WTC11 (cell line): ENCODE measurements at regions not wholly inside any gene's neighbourhood (a gene's known extent, or its start where the extent isn't known, plus 50 kb on each side); places are given as distances from the start of the nearest gene placed in this dataset.

Source experiments
- ATAC-seq: fragments of 200-7000 bp; cut with Tn5 transposase; 2 replicates; pipeline ENCODE4 v1.10.0; 2021; ENCODE audit warnings: mild to moderate bottlenecking, moderate library complexity
- CTCF ChIA-PET: fragments of 300-600 bp; sonication (Branson Sonifier 250); formaldehyde crosslinking; loops from one replicate; lab custom pipeline; 2021; ENCODE audit warnings: antibody characterized with exemption; lab: Charles Lee
- POLR2A ChIA-PET: fragments of 350-600 bp; sonication (Branson Sonifier 250); formaldehyde crosslinking; loops from one replicate; lab custom pipeline; 2021; ENCODE audit warnings: antibody characterized with exemption; lab: Charles Lee
- DNase-seq: peaks from one replicate; pipeline ENCODE4 v3.0.0; 2021; ENCODE audit warnings: low spot score
- H3K27ac Mint-ChIP-seq: 2 replicates; pipeline ENCODE4 v1.8.0; 2021; ENCODE audit warnings: mixed read lengths
- H3K27me3 Mint-ChIP-seq: 2 replicates; pipeline ENCODE4 v1.8.0; 2021; ENCODE audit warnings: low read depth, mild to moderate bottlenecking, moderate library complexity, mixed read lengths
- H3K36me3 Mint-ChIP-seq: 2 replicates; pipeline ENCODE4 v1.8.0; 2021; ENCODE audit warnings: mixed read lengths
- H3K4me1 Mint-ChIP-seq: 2 replicates; pipeline ENCODE4 v1.8.0; 2022; ENCODE audit warnings: mixed read lengths
- H3K4me3 Mint-ChIP-seq: 2 replicates; pipeline ENCODE4 v1.8.0; 2021; ENCODE audit warnings: mild to moderate bottlenecking, moderate library complexity, mixed read lengths
- H3K9me3 Mint-ChIP-seq: 2 replicates; pipeline ENCODE4 v1.8.0; 2021; ENCODE audit warnings: mixed read lengths
- AFF4 ChIP-seq: sonication (generic); formaldehyde crosslinking; IDR thresholded peaks from 2 replicates; pipeline ENCODE4 v1.8.1; 2023; ENCODE audit warnings: mild to moderate bottlenecking, missing genetic modification reagents, borderline replicate concordance
- CTCF ChIP-seq: fragments of 200-600 bp; IDR thresholded peaks from 2 replicates; pipeline ENCODE4 v1.8.0; 2022; ENCODE audit warnings: antibody characterized with exemption
- FOXP4 ChIP-seq: sonication (generic); formaldehyde crosslinking; IDR thresholded peaks from 2 replicates; pipeline ENCODE4 v1.8.0; 2022; ENCODE audit warnings: mild to moderate bottlenecking, missing genetic modification reagents
- GTF2I ChIP-seq: fragments of 250-450 bp; sonication (Bioruptor Pico); conservative IDR thresholded peaks from 2 replicates; pipeline ENCODE4 v1.4.0; 2021; ENCODE audit warnings: mild to moderate bottlenecking
- NFYB ChIP-seq: sonication (generic); formaldehyde crosslinking; conservative IDR thresholded peaks from 2 replicates; pipeline ENCODE4 v1.8.0; 2022; ENCODE audit warnings: low read depth, missing genetic modification reagents
- NR1H2 ChIP-seq: sonication (generic); formaldehyde crosslinking; IDR thresholded peaks from 2 replicates; pipeline ENCODE4 v1.9.0; 2021; ENCODE audit warnings: mild to moderate bottlenecking, moderate library complexity, missing genetic modification reagents
- PRDM15 ChIP-seq: sonication (generic); formaldehyde crosslinking; IDR thresholded peaks from 2 replicates; pipeline ENCODE4 v1.8.0; 2022; ENCODE audit warnings: missing genetic modification reagents

- peaks cover 16% of the 10 kb centered on the region for H3K4me1 Mint-ChIP-seq
- H3K9me3 Mint-ChIP-seq, result no peaks in the 10 kb centered on the region
- peaks cover 54% of the 10 kb centered on the region for H3K27me3 Mint-ChIP-seq
- ChIA-PET POLR2A (interaction anchor here (0.6 kb wide), 1 partner anchor 1061 kb away, joined by 3 read pairs; no protein-coding TSS in a partner anchor), CTCF (interaction anchor here (0.6 to 4.8 kb wide), 15 partner anchors 13 to 326 kb away, joined by 3 to 46 read pairs (median 4); no protein-coding TSS in a partner anchor)
- no peak overlapping the region for H3K4me3 Mint-ChIP-seq
- ATAC-seq (no peak), DNase-seq (no peak)
- TF ChIP-seq NFYB (CRISPR knock-in tag) (no peak), PRDM15 (CRISPR knock-in tag) (no peak), AFF4 (CRISPR knock-in tag) (no peak), FOXP4 (CRISPR knock-in tag) (no peak)
- no peak overlapping the region for H3K27ac Mint-ChIP-seq
- no peaks in the 10 kb centered on the region for H3K36me3 Mint-ChIP-seq
These were observed 66.0 kb upstream of the ASAP2 start for GRCh38 chr2:9140645-9141044.

- CTCF ChIA-PET, result interaction anchor here (0.6 to 4.8 kb wide), 43 partner anchors 10 to 415 kb away, joined by 3 to 46 read pairs (median 4); partner anchors contain the start of genes ADAM17 and MBOAT2
These were observed 66.8 kb upstream of the ASAP2 start for GRCh38 chr2:9139491-9140443.

More at GRCh38 chr2:9139491-9140443, 66.8 kb upstream of the ASAP2 start:
- DNase-seq, result peak; percentile 91
- no peak overlapping the region for H3K27ac Mint-ChIP-seq
- no peak for TF ChIP-seq GTF2I (CRISPR knock-in tag)
- no peak for TF ChIP-seq NR1H2 (CRISPR knock-in tag)
- peak; percentile 82 for TF ChIP-seq CTCF
- TF ChIP-seq, all 79 proteins: peak for 1
- peak; percentile 41 for ATAC-seq
- Mint-ChIP-seq H3K27me3 (peaks cover 48% of the 10 kb centered on the region), H3K36me3 (no peaks in the 10 kb centered on the region), H3K9me3 (peaks cover 1% of the 10 kb centered on the region), H3K4me3 (no peak overlapping the region), H3K4me1 (peaks cover 16% of the 10 kb centered on the region)
- POLR2A ChIA-PET, result interaction anchor here (0.6 kb wide), 1 partner anchor 1061 kb away, joined by 3 read pairs; no protein-coding TSS in a partner anchor
